AG10803 (cell line): ENCODE measurements at regions not wholly inside any gene's neighbourhood (a gene's known extent, or its start where the extent isn't known, plus 50 kb on each side); places are given as distances from the start of the nearest gene placed in this dataset.
"Not testable (repeated sequence)": the region's sequence is repeated elsewhere in the genome, so short reads cannot be mapped to it uniquely, and the experiment has no call there.

Experiments used
- DNase-seq: peaks from one replicate; pipeline ENCODE4 v3.0.0; 2010; ENCODE audit warnings: low read depth
- H3K4me3 ChIP-seq: 2 replicates; pipeline ENCODE4 v1.5.1; 2011; ENCODE audit warnings: mild to moderate bottlenecking, low read length, control low read depth
- TF ChIP-seq, protein P1 (sequence below): conservative IDR thresholded peaks from 2 replicates; pipeline ENCODE4 v1.5.1; 2011; ENCODE audit warnings: mild to moderate bottlenecking, low read length, control low read depth, inconsistent platforms

DNA sequence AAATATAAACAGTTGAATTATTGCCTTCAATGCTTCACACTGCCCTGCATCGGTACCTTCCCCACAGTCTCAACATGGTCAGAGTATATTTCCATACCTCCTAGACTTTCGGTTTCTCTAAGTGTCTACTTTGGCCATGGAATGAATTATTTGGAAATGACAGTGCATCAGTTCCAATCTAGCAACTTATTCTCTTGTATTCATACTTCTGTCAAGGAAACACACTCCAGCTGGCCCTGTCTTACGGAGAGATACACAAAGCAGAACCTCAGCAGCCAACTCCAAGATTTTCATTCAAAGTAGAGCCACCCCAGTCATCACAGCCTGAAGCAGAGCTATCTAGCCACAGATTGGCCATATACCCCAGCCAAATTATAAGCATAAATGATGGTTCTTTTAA lies 518.4 kb upstream of the UBE2E2 start:
- no peak for DNase-seq
- TF ChIP-seq, protein P1, sequence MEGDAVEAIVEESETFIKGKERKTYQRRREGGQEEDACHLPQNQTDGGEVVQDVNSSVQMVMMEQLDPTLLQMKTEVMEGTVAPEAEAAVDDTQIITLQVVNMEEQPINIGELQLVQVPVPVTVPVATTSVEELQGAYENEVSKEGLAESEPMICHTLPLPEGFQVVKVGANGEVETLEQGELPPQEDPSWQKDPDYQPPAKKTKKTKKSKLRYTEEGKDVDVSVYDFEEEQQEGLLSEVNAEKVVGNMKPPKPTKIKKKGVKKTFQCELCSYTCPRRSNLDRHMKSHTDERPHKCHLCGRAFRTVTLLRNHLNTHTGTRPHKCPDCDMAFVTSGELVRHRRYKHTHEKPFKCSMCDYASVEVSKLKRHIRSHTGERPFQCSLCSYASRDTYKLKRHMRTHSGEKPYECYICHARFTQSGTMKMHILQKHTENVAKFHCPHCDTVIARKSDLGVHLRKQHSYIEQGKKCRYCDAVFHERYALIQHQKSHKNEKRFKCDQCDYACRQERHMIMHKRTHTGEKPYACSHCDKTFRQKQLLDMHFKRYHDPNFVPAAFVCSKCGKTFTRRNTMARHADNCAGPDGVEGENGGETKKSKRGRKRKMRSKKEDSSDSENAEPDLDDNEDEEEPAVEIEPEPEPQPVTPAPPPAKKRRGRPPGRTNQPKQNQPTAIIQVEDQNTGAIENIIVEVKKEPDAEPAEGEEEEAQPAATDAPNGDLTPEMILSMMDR: no peak
- H3K4me3 ChIP-seq: no peak overlapping the region

GRCh38 chr3:22685597-22685996 lies 517.5 kb upstream of the UBE2E2 start:
- DNase-seq: no peak
- no peak overlapping the region for H3K4me3 ChIP-seq
- TF ChIP-seq, protein P1: peak; percentile 32

DNA sequence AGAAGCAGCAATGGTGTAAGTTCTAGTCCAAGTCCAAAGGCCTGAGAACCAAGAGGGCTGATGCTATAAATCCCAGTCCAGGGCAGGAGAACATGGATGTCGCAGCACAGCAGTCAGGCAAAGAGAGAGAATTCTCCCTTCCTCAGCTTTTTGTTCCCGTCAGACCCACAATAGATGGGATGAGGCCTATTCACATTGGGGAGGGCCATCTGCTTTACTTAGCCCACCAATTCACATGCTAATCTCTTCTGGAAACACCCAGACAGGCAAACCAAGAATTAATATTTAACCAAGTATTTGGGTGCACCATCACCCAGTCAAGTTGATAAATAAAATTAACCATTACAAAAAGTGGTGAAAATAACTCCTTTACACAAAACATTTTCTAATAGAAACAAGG lies 511.7 kb upstream of the UBE2E2 start:
- TF ChIP-seq, protein P1: no peak
- DNase-seq: no peak
- H3K4me3 ChIP-seq: no peak overlapping the region

GRCh38 chr3:22691856-22692628 lies 511.1 kb upstream of the UBE2E2 start:
- H3K4me3 ChIP-seq: no peak overlapping the region
- TF ChIP-seq, protein P1: no peak
- no peak for DNase-seq

DNA sequence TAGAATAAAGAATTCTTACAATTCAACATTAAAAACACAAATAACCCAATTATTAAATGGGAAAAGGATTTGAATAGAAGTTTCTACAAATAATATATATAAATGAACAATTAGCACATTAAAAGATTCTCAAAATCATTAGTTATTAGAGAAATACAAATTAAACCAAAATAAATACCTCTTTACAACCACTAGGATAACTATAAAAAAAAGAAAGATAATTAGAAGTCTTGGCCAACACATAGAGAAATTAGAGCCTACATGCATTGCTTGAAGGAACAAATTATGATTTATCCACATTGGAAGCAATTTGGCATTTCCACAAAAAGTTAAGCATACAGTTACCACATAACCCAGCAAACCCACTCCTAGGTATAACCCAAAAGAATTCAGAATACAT lies 502.3 kb upstream of the UBE2E2 start:
- H3K4me3 ChIP-seq: no peak overlapping the region
- no peak for DNase-seq
- TF ChIP-seq, protein P1: no peak

- TF ChIP-seq, protein P1: no peak
- DNase-seq: no peak
- no peak overlapping the region for H3K4me3 ChIP-seq
These were observed 499.0 kb upstream of the UBE2E2 start for GRCh38 chr3:22704166-22704565.

DNA sequence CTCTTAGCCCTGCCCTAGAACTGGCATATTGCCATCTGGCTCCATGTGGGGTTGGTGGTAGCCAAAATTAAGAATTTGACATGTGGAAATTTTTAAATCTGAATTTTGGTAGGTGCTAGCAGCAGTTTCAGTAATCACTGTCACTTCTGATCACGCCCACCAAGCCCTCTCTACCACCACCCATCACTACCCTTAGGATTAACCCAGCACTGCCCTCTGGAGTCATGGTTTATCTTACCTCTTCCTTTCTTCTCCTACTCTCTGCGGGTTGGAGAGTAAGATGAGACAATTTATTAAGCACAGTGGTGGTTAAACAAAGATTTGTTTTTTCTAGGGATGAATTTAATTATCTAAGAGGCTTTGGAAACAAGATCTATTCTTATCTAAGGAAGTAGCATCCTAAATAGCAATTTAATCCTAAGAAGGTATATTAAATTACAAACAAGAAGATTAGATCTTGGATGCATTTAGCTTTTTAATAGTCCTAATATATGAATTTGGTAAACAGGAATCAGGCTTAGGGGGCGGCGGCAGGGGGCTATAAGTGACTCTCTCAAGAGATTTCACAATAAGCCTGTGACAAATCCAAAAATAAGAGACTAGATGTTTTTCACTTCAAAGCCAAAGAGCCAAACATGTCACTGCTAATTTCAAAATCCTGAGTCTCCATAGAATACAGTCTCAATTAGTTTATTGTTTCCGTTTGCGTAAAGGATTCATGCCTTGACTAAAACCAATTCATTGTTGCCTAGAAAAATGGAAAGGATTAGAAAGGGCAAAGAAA lies 498.4 kb upstream of the UBE2E2 start:
- no peak overlapping the region for H3K4me3 ChIP-seq
- TF ChIP-seq, protein P1: no peak
- DNase-seq: no peak

DNA sequence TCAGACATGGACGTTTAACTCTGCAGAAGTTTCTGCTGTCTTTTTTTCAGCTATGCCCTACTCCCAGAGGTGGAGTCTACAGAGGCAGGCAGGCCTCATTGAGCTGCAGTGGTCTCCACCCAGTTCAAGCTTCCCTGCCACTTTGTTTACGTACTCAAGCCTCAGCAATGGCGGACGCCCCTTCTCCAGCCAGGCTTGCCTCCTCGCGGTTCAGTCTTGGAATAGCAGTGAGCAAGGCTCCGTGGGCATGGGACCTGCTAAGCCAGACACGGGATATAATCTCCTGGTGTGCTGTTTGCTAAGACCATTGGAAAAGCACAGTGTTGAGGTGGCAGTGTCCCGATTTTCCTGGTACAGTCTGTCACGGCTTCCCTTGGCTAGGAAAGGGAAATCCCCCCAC lies 496.2 kb upstream of the UBE2E2 start:
- H3K4me3 ChIP-seq, DNase-seq: not testable (repeated sequence)
